ENCODE measurements at regions not wholly inside any gene's neighbourhood (a gene's known extent, or its start where the extent isn't known, plus 50 kb on each side); places are given as distances from the start of the nearest gene placed in this dataset.
"Not testable (repeated sequence)": the region's sequence is repeated elsewhere in the genome, so short reads cannot be mapped to it uniquely, and the experiment has no call there.

GRCh38 chr7:56352576-56352975, 236.4 kb upstream of the NUPR2 start:
- not testable (repeated sequence) for TF ChIP-seq POLR2A, CTCF (IDR thresholded peaks at IDR 0.05)

All from tibial nerve (tissue), 3 donors.